ENCODE measurements at regions not wholly inside any gene's neighbourhood (a gene's known extent, or its start where the extent isn't known, plus 50 kb on each side); places are given as distances from the start of the nearest gene placed in this dataset.
A peak's percentile ranks its signal among the peaks of the same experiment; 100 is the strongest.

GRCh38 chr3:128569756-128570155 lies 76.8 kb upstream of the GATA2 start:
- WGBS (ENCODE audit: insufficient coverage): no CpG with 5 or more reads among the region's 6 CpGs
- no peak for DNase-seq
- Histone ChIP-seq H3K4me1 (ENCODE audit: control insufficient read depth, insufficient read depth, low read length) (peaks cover 4% of the 10 kb centered on the region), H3K36me3 (ENCODE audit: control insufficient read depth, insufficient read depth, low read length) (no peaks in the 10 kb centered on the region), H3K27ac (ENCODE audit: low read length) (no peak overlapping the region), H3K4me3 (ENCODE audit: low read length) (no peak overlapping the region), H3K9me3 (replicated peaks; ENCODE audit: control insufficient read depth, low read depth, low read length) (no peaks in the 10 kb centered on the region), H3K27me3 (ENCODE audit: control insufficient read depth, insufficient read depth, low read length) (peaks cover 8% of the 10 kb centered on the region)

GRCh38 chr3:128568602-128569490 lies 75.8 kb upstream of the GATA2 start:
- H3K4me3 ChIP-seq (ENCODE audit: low read length): no peak overlapping the region
- peaks cover 4% of the 10 kb centered on the region for H3K4me1 ChIP-seq (ENCODE audit: control insufficient read depth, insufficient read depth, low read length)
- peak overlapping the region; percentile 29 for H3K27ac ChIP-seq (ENCODE audit: low read length)
- DNase-seq: no peak
- H3K9me3 ChIP-seq (replicated peaks; ENCODE audit: control insufficient read depth, low read depth, low read length): no peaks in the 10 kb centered on the region
- H3K27me3 ChIP-seq (ENCODE audit: control insufficient read depth, insufficient read depth, low read length): peaks cover 8% of the 10 kb centered on the region
- no peaks in the 10 kb centered on the region for H3K36me3 ChIP-seq (ENCODE audit: control insufficient read depth, insufficient read depth, low read length)
- 59% methylated on average over 6 of the region's 17 CpGs for WGBS (ENCODE audit: insufficient coverage)

- H3K4me3 ChIP-seq (ENCODE audit: low read length): no peak overlapping the region
- no peak for DNase-seq
- WGBS (ENCODE audit: insufficient coverage): 82% methylated on average over 11 of the region's 12 CpGs
- H3K36me3 ChIP-seq (ENCODE audit: control insufficient read depth, insufficient read depth, low read length): no peaks in the 10 kb centered on the region
- H3K27ac ChIP-seq (ENCODE audit: low read length): no peak overlapping the region
- peaks cover 12% of the 10 kb centered on the region for H3K27me3 ChIP-seq (ENCODE audit: control insufficient read depth, insufficient read depth, low read length)
- peaks cover 4% of the 10 kb centered on the region for H3K4me1 ChIP-seq (ENCODE audit: control insufficient read depth, insufficient read depth, low read length)
- no peaks in the 10 kb centered on the region for H3K9me3 ChIP-seq (replicated peaks; ENCODE audit: control insufficient read depth, low read depth, low read length)
These were observed 74.8 kb upstream of the GATA2 start for GRCh38 chr3:128567705-128568356.

- H3K4me3 ChIP-seq (ENCODE audit: low read length): no peak overlapping the region
- no peak for DNase-seq
- peaks cover 4% of the 10 kb centered on the region for H3K4me1 ChIP-seq (ENCODE audit: control insufficient read depth, insufficient read depth, low read length)
- no peaks in the 10 kb centered on the region for H3K9me3 ChIP-seq (replicated peaks; ENCODE audit: control insufficient read depth, low read depth, low read length)
- H3K27me3 ChIP-seq (ENCODE audit: control insufficient read depth, insufficient read depth, low read length): peaks cover 7% of the 10 kb centered on the region
- no peaks in the 10 kb centered on the region for H3K36me3 ChIP-seq (ENCODE audit: control insufficient read depth, insufficient read depth, low read length)
- 95% methylated on average over 6 of the region's 6 CpGs for WGBS (ENCODE audit: insufficient coverage)
- no peak overlapping the region for H3K27ac ChIP-seq (ENCODE audit: low read length)
These were observed 74.1 kb upstream of the GATA2 start for GRCh38 chr3:128567141-128567540.

GRCh38 chr3:128563439-128563838 lies 70.4 kb upstream of the GATA2 start:
- H3K27me3 ChIP-seq (ENCODE audit: control insufficient read depth, insufficient read depth, low read length): peaks cover 8% of the 10 kb centered on the region
- DNase-seq: no peak
- H3K27ac ChIP-seq (ENCODE audit: low read length): no peak overlapping the region
- WGBS (ENCODE audit: insufficient coverage): 73% methylated on average over 6 of the region's 7 CpGs
- no peaks in the 10 kb centered on the region for H3K36me3 ChIP-seq (ENCODE audit: control insufficient read depth, insufficient read depth, low read length)
- no peaks in the 10 kb centered on the region for H3K4me1 ChIP-seq (ENCODE audit: control insufficient read depth, insufficient read depth, low read length)
- H3K4me3 ChIP-seq (ENCODE audit: low read length): no peak overlapping the region
- H3K9me3 ChIP-seq (replicated peaks; ENCODE audit: control insufficient read depth, low read depth, low read length): no peaks in the 10 kb centered on the region

GRCh38 chr3:128561504-128561903 lies 68.5 kb upstream of the GATA2 start:
- peaks cover 12% of the 10 kb centered on the region for H3K27me3 ChIP-seq (ENCODE audit: control insufficient read depth, insufficient read depth, low read length)
- H3K4me3 ChIP-seq (ENCODE audit: low read length): no peak overlapping the region
- WGBS (ENCODE audit: insufficient coverage): no CpG with 5 or more reads among the region's 2 CpGs
- no peak overlapping the region for H3K27ac ChIP-seq (ENCODE audit: low read length)
- peaks cover 3% of the 10 kb centered on the region for H3K9me3 ChIP-seq (replicated peaks; ENCODE audit: control insufficient read depth, low read depth, low read length)
- no peak for DNase-seq
- no peaks in the 10 kb centered on the region for H3K36me3 ChIP-seq (ENCODE audit: control insufficient read depth, insufficient read depth, low read length)
- peaks cover 3% of the 10 kb centered on the region for H3K4me1 ChIP-seq (ENCODE audit: control insufficient read depth, insufficient read depth, low read length)

- no peak overlapping the region for H3K27ac ChIP-seq (ENCODE audit: low read length)
- H3K4me1 ChIP-seq (ENCODE audit: control insufficient read depth, insufficient read depth, low read length): peaks cover 10% of the 10 kb centered on the region
- DNase-seq: no peak
- H3K4me3 ChIP-seq (ENCODE audit: low read length): no peak overlapping the region
- peaks cover 3% of the 10 kb centered on the region for H3K9me3 ChIP-seq (replicated peaks; ENCODE audit: control insufficient read depth, low read depth, low read length)
- H3K36me3 ChIP-seq (ENCODE audit: control insufficient read depth, insufficient read depth, low read length): no peaks in the 10 kb centered on the region
- H3K27me3 ChIP-seq (ENCODE audit: control insufficient read depth, insufficient read depth, low read length): peaks cover 19% of the 10 kb centered on the region
- 91% methylated on average over 12 of the region's 12 CpGs for WGBS (ENCODE audit: insufficient coverage)
These were observed 67.8 kb upstream of the GATA2 start for GRCh38 chr3:128560768-128561167.

- H3K4me1 ChIP-seq (ENCODE audit: control insufficient read depth, insufficient read depth, low read length): peaks cover 10% of the 10 kb centered on the region
- peaks cover 27% of the 10 kb centered on the region for H3K27me3 ChIP-seq (ENCODE audit: control insufficient read depth, insufficient read depth, low read length)
- H3K36me3 ChIP-seq (ENCODE audit: control insufficient read depth, insufficient read depth, low read length): no peaks in the 10 kb centered on the region
- DNase-seq: no peak
- H3K9me3 ChIP-seq (replicated peaks; ENCODE audit: control insufficient read depth, low read depth, low read length): peaks cover 3% of the 10 kb centered on the region
- H3K4me3 ChIP-seq (ENCODE audit: low read length): no peak overlapping the region
- WGBS (ENCODE audit: insufficient coverage): 55% methylated on average over 14 of the region's 17 CpGs
- no peak overlapping the region for H3K27ac ChIP-seq (ENCODE audit: low read length)
These were observed 66.7 kb upstream of the GATA2 start for GRCh38 chr3:128559486-128560225.

- H3K4me3 ChIP-seq (ENCODE audit: low read length): no peak overlapping the region
- DNase-seq: no peak
- 81% methylated on average over 7 of the region's 7 CpGs for WGBS (ENCODE audit: insufficient coverage)
- peaks cover 3% of the 10 kb centered on the region for H3K9me3 ChIP-seq (replicated peaks; ENCODE audit: control insufficient read depth, low read depth, low read length)
- peaks cover 10% of the 10 kb centered on the region for H3K4me1 ChIP-seq (ENCODE audit: control insufficient read depth, insufficient read depth, low read length)
- no peak overlapping the region for H3K27ac ChIP-seq (ENCODE audit: low read length)
- peaks cover 29% of the 10 kb centered on the region for H3K27me3 ChIP-seq (ENCODE audit: control insufficient read depth, insufficient read depth, low read length)
- H3K36me3 ChIP-seq (ENCODE audit: control insufficient read depth, insufficient read depth, low read length): no peaks in the 10 kb centered on the region
These were observed 64.7 kb upstream of the GATA2 start for GRCh38 chr3:128557531-128558280.
